GM21390 (cell line): ENCODE measurements at regions not wholly inside any gene's neighbourhood (a gene's known extent, or its start where the extent isn't known, plus 50 kb on each side); places are given as distances from the start of the nearest gene placed in this dataset.
"Not testable (repeated sequence)": the region's sequence is repeated elsewhere in the genome, so short reads cannot be mapped to it uniquely, and the experiment has no call there.

ENCODE experiments used
- ATAC-seq: cut with Tn5 transposase; IDR thresholded peaks from one replicate; pipeline ENCODE4 v1.9.1; 2021; ENCODE audit not compliant: unreplicated experiment

DNA sequence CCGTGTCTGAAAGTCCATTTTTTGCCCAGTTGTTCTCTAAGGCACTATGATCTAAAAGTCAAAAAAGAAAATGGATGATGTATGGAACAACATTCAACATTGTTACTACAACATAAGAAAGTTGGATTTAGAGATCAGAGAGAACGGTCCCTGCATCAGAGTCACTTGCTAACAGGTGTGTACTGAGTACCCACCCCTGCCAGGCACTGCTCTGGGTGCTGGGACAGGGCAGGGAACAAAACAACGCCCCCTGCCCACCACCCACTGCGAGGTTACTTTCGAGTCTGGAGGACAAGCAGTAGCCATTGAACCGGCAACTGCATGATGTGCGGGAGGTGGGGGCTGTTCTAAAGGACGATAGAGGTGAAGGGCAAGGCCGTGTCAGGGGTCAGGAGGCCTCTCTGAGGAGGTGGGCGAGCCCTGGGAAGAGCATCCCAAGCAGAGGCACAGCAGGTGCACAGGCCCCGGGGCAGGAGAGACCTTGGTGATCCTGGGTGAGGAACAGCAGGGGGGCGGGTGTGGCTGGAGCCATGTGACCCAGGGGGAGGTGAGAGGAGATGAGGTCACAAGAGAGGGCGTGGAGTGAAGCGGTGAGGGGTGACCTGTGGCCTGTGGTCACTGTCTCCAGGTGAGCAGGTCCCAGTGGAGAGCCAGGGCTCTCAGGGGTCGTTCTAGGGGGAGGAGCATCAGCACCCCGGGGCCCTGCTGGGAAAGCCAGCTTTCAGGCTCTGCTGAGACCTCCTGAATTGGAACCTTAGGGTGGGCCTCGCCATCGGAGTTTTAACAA is 197.5 kb upstream of the SULF2 start:
- ATAC-seq: no peak

- ATAC-seq: no peak
Observed at GRCh38 chr20:47981222-47981621, 195.9 kb upstream of the SULF2 start.

DNA sequence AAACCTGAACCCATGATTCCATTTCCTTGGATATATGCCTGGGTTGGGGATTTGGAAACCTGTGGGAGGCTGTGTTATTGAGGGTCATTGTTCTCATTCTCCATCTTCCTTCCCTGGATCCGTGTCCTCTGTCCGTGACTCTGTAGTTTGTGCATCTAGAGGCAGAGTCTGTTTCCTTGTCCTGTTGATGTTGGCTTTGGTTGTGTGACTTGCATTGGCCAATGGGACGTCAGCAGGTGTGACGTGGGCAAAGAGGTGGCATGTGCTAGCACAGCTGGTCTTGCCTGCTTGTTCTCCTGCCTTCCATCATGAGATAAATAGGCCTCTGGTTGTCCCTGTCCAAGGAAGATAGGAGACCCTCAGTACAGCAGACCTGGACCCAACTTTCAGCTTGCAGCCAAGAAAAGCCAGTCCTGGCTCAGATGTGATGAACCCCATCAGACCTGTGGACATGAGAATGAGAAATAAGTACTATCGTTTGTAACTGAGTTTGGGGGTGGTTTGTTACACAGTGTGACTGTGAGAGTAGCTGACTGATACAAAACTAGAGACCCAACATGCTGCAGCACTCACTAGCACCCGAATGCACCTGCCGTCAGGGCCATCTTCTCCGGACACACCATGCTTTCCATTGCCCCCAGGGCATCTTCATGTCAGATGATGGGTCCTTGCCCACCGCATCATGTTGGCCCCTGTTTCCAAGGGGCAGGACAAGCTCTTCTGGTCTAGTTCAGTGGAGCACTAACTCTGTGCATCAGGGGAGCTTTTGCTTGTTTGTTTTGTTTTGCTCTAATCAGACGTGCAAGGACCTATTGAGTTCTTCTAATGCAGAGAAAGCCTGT is 195.3 kb upstream of the SULF2 start:
- ATAC-seq: no peak

- not testable (repeated sequence) for ATAC-seq
Observed at GRCh38 chr20:47979361-47980095, 194.2 kb upstream of the SULF2 start.

- not testable (repeated sequence) for ATAC-seq
Observed at GRCh38 chr20:47978428-47979120, 193.3 kb upstream of the SULF2 start.

GRCh38 chr20:47977789-47978252 is 192.5 kb upstream of the SULF2 start:
- ATAC-seq: not testable (repeated sequence)

- not testable (repeated sequence) for ATAC-seq
Observed at GRCh38 chr20:47977017-47977788, 191.9 kb upstream of the SULF2 start.

DNA sequence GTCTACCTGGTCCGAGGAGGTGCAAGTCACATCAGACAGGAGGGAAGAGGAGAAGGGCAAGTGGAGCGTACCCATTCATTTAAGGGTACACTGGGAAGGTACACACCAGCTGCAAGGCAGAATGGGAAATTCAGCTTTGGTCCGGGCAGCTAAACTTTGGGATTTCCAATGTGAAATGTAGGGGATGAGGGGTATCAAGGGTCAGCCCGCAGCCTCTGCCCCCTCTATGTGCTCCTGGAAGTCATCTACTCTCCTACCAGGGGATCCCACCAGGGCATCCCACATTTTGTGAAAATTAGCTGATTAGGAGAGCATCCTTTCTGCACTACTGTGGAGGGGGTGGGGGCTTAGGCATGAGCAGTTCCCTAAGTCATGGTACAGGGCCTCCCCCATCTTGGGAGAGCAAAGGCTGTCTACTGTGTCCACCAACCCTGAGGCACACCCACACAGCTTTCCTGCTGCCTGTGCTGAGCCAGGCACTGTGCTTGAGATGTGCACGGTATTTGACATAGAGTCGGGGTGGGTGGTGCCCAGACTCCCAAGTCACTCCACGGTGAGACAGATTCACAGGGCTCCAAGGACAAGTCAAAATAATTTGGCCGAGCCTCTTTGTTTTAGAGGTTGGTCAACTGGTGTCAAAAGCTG is 189.1 kb upstream of the SULF2 start:
- no peak for ATAC-seq

- no peak for ATAC-seq
Observed at GRCh38 chr20:47973519-47974233, 188.4 kb upstream of the SULF2 start.

DNA sequence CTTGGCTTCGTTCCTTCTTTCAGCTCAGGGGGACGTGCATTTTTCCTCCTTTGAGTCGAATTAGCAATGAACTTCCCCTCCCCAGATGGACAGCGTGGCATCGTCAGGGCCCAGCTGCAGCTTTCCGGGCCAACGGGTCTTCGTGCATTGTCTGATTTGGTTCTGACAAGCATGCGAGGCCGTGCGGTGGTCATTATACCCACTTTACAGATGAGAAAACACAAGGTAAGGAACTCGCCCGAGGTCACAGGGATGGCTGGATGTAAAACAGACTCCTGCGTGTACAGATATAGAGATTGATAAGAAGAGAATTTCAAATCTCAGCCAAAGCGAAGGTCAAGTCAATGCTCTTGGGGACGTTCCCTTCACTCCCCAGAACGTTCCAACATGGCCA is 187.6 kb upstream of the SULF2 start:
- no peak for ATAC-seq

DNA sequence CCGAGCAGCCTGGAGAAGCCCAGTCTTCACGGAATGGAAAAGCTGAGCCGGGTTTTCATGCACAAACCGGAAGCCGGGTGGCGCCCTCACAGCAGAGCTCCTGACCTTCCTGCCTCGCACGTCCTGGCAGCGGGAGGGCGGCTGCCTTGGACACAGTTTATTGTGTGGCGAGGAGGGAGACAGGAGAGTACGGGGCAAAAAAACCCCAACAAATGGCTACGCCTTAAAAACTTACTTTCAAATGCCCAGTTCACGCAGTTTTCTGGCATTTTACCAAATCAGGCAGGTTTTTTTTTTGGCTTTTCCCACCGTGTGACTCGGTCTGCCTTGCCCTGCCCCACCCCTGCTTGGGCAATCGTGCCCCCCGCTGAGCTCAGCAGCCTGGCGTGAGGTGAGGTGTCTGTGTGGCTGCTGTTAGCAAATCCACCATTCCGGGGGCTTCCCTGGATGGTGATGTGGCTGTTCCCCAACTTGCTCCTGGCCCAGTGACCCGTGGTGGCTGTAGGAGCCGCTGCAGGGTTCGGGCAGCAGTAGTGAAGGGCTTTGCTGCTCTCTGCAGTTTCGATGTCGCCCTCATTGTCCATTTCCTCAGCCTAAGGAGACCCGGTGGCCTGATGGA is 187.1 kb upstream of the SULF2 start:
- ATAC-seq: not testable (repeated sequence)

DNA sequence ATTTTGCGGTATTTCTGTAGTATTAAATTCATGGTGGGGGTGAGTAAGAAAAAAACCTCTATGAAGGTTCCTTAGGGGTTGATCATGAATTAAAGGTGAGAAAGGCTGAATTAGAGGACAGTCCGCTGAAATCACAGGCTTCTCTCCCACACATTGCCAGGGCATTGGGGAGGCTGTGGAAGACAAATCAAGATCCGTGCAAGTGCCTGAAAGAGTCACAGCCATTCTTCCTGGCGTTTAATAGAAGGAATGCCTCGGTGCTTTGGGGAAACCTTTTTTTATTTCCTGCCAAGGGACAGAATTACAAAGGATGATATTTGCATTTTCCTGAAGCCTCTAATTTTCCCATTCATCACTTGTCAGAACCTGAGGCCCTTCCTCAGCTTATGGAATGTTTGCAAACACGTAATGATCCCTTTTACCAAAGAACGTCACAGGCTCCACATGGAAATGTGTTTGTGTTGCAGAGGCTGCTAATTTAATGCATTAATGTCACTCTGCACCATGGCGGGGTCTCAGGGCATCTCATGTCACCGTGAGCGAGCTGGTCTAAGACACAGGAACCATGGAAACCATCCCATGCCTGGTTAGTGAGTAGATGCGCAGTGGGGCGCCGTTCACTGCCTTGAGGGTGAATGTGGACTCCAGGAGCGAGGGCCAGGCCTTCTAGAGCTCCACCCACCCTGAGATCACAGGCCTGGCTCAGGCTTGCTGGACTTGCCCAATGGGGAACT is 185.9 kb upstream of the SULF2 start:
- ATAC-seq: no peak

DNA sequence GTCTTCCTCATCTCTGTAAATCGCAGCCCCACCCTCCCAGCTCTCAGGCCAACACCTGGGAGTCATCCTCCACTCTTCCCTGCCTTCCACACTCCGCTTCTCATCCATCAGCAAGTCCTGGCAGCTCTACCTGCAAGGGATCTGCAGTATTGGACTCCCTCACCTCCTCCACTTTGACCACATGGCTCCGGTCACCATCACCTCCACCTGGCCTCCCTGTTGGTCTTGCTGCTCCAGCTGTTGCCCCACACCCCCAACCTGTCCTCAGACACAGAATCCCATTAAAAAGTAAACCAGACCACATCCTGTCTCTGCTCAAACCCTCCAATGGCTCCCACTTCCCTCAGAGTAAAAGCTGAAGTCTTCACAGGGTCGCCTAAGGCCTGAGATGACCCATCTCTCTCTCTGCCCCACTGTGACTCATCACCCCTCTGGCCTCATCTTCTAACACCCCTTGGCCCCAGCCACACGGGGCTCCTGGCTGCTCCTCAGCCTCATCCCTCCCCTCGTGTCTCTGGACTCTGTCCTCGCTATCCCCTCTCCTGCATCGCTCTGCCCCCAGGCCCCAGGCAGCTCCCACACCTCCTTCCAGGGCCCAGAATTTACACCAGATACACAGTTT is 185.1 kb upstream of the SULF2 start:
- ATAC-seq: no peak

GRCh38 chr20:47969426-47969825 is 184.1 kb upstream of the SULF2 start:
- no peak for ATAC-seq

GRCh38 chr20:47968541-47969310 is 183.4 kb upstream of the SULF2 start:
- no peak for ATAC-seq

- no peak for ATAC-seq
Observed at GRCh38 chr20:47964149-47964548, 178.9 kb upstream of the SULF2 start.

- ATAC-seq: no peak
Observed at GRCh38 chr20:47963022-47963421, 177.7 kb upstream of the SULF2 start.
